ENCODE measurements at regions not wholly inside any gene's neighbourhood (a gene's known extent, or its start where the extent isn't known, plus 50 kb on each side); places are given as distances from the start of the nearest gene placed in this dataset.
"Not testable (repeated sequence)": the region's sequence is repeated elsewhere in the genome, so short reads cannot be mapped to it uniquely, and the experiment has no call there.

DNA sequence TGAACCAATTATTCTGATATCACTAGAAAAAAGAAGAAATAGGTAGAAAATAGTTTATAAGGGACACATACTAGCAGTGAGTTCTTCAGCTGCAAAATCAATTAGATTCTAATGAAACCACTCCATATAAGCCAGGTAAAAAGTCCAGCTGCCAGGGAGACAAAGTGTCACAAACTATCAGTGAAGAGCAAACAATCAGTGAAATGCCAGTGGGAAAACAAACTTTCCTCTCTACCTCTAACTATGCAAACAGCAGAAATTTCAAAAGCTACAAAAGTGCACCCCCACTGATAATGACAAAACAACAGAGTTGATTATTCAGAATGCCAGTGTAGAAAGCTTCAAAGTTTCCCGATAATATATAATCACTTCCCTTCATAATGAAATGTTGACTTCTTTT lies 637.2 kb upstream of the ITGA1 start:
- no peak for DNase-seq (ENCODE audit: low spot score)

DNA sequence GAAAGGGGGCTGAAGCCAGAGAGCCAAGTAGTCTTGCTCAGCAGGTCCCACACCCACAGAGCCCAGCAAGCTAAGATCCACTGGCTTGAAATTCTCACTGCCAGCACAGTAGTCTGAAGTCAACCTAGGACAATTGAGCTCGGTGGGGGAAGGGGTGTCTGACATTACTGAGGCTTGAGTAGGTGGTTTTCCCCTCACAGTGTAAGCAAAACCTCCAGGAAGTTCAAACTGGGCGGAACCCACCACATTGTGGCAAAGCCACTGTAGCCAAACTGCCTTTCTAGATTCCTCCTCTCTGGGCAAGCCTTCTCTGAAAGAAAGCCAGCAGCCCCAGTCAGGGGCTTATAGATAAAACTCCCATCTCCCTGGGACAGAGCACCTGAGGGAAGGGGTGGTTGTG lies 630.9 kb upstream of the ITGA1 start:
- not testable (repeated sequence) for DNase-seq (ENCODE audit: low spot score)

DNA sequence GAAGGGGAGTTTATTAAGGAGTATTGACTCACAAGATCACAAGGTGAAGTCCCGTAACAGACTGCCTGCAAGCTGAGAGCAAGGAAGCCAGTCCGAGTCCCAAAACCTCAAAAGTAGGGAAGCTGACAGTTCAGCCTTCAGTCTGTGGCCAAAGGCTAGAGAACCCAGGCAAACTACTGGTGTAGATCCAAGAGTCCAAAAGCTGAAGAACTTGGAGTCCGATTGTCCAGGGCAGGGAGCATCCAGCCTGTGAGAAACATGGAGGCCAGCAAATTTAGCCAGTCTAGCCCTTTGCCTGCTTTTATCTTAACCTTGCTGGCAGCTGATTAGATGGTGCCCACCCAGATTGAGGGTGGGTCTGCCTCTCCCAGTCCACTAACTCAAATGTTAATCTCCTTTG lies 621.9 kb upstream of the ITGA1 start:
- not testable (repeated sequence) for DNase-seq (ENCODE audit: low spot score)

DNA sequence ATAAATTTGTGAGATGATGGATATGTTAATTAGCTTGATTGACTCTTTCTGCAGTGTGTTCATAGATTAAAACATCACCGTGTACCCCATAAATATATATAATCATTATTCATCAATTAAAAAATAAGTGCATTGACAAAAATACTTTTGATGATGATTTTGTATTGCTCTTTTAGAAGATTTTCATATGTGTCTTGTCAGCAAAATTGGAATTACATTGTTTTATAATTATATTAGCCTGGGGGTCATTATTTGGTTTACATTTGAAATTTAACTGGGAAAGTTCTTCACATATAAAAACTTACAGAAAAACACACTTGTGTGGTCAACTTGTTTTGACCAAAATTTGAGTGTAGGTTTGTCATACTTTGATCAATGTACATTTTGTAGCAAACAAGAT lies 614.6 kb upstream of the ITGA1 start:
- DNase-seq (ENCODE audit: low spot score): no peak

DNA sequence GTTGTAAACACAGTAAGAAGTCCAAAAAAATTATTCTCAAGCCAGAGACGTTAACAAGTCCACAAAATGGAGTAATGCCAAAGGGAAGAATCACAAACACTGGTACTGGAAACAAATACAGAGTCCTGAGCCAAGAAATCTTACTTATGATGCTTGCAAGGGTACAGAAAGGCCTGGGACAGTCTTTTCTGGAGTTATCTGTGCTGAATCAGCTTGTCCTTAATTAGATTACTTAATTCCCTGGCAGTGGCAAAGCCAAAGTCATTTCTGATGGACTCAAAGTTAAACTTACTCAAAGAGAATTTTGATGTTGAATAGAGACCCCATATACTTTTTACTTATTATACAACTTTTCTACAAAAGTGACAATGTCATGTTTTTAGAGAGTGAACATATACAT lies 610.5 kb upstream of the ITGA1 start:
- no peak for DNase-seq (ENCODE audit: low spot score)

DNA sequence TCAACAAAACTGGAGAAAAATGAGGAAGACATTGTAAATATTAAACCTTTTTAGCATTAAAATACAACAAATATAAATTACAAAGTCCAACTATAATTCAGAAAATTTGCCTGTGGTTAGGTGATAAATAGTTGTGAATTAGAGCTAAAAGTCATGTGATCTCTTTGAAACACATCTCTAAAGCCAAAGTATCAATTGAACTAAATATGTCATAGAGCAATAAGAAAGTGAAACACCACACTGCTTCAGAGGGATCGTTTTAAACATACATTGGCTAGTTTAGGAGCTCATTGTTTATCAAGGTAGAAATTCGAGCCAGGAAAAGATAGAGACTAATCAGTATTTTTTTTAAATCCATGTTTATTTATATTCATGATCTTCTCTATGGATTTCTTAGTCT lies 606.3 kb upstream of the ITGA1 start:
- no peak for DNase-seq (ENCODE audit: low spot score)

DNA sequence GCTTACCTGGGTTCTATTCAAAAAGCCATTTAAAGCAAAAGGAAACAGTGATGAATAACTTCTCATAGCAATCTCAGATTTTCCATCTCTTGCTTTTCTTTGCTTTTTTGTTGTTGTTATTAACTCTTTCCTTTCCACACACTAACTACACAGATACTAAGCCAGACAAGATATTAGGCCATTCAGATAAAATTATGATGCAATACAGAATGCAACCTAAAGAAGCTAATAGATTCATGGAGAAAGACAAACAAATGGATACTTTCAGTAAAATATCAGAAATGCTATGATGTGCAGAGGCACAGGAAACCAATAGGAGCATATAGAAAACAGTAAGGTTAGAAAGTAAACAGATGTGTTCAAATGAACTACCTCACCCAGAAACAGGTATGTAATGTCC lies 597.0 kb upstream of the ITGA1 start:
- DNase-seq (ENCODE audit: low spot score): no peak

DNA sequence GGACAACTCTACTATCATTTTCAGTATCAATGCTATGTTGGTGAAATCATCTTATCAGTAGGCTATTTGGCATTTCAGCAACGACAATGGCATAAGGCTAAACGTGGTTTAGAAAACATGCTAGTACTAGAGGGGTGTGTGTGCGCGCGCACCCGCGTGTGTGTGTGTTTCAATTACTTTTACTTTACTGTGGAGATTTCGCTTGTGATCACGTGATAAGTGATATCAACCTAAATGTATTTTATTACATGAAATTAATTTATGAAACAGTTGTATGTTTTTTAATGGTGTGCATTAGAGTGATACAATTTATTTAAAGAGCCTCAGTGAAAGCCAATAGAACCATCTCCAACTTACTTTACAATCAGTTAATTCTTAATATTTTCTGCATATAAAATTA lies 587.9 kb upstream of the ITGA1 start:
- DNase-seq (ENCODE audit: low spot score): no peak

DNA sequence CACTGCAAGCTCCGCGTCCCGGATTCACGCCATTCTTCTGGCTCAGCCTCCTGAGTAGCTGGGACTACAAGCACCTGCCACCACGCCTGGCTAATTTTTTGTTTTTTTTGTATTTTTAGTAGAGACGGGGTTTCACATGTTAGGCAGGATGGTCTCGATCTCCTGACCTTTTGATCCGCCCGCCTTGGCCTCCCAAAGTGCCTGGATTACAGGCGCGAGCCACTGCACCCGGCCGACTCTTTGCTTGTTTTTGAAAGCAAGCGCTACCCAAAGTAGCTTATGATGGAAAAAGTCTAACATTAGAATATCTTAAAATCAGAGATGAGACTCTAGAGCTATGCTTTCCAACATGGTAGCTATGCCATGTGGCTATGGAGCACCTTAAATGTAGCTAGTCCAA lies 585.5 kb upstream of the ITGA1 start:
- DNase-seq (ENCODE audit: low spot score): no peak

DNA sequence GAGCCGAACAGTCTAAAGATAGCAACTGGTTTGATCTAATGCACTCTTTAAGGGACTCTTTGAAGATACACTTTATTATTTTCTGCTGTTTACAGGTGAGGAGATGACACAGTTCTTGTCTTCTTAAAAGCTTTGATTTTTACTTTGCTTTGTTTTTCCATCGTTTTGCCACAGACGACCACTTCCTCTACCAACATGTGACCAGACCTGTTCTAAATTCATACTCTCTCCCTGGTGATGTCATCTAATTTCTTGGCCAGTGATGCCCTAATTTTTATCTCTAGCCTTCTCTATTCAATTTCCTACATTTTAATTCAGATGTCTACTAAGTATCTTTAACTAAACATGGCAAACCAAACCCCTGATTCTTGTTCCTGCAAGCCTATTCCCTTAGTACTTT lies 583.4 kb upstream of the ITGA1 start:
- DNase-seq (ENCODE audit: low spot score): no peak
